T-helper 9 cell (primary cell): ENCODE measurements at regions not wholly inside any gene's neighbourhood (a gene's known extent, or its start where the extent isn't known, plus 50 kb on each side); places are given as distances from the start of the nearest gene placed in this dataset.

ENCODE experiments used
- DNase-seq: peaks from one replicate; pipeline ENCODE4 v3.0.0-alpha.2; 2020

DNA sequence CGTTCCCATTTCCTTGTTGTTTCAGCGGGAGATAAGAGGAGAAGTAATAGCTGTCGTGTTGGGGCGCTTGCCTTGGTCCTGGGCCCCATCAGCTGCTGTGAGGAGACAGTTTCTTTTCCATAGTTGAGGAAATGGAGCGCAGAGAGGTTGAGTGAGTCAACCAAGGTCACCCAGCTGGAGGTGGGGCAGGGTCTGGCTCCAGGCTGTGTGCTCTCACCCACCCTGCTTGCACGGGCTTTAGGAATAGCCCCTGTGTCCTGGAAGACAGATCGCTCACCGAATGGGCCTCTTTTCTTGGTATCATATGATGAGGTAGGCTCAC is 165.7 kb upstream of the RTL1 start:
- no peak for DNase-seq

DNA sequence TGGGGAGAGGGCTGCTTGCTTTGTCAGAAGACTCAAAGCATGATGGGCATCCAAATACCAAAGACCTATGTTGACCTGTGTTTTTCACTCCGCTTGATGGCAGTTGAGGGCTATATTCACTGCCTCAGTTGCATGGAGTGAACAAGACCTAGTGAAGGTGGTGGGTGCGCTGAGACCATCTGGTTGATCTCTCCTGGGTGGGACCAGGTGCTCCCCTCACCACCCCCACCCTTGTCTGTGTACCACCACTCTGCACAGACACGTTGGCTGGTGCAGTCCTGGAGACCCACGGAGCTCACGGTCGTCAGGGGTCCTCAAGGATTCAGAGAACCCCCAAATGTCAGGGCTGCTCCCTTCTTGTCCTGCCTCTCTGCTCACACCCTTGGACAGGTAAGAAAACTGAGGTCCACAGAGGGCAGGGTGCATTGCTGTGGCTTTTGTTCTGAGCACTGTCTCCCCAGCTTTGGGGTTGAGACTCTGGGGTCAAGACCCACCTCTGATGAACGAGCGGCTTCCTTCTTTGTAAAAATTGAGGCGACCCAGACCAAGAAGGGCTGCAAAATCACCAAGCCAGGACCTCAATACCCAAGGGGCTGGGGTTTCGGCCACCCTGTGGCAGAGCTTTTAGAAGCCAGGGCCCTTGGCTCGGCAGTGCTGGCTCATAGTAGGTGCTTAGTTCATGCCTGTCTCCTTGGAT is 166.3 kb upstream of the RTL1 start:
- no peak for DNase-seq

DNA sequence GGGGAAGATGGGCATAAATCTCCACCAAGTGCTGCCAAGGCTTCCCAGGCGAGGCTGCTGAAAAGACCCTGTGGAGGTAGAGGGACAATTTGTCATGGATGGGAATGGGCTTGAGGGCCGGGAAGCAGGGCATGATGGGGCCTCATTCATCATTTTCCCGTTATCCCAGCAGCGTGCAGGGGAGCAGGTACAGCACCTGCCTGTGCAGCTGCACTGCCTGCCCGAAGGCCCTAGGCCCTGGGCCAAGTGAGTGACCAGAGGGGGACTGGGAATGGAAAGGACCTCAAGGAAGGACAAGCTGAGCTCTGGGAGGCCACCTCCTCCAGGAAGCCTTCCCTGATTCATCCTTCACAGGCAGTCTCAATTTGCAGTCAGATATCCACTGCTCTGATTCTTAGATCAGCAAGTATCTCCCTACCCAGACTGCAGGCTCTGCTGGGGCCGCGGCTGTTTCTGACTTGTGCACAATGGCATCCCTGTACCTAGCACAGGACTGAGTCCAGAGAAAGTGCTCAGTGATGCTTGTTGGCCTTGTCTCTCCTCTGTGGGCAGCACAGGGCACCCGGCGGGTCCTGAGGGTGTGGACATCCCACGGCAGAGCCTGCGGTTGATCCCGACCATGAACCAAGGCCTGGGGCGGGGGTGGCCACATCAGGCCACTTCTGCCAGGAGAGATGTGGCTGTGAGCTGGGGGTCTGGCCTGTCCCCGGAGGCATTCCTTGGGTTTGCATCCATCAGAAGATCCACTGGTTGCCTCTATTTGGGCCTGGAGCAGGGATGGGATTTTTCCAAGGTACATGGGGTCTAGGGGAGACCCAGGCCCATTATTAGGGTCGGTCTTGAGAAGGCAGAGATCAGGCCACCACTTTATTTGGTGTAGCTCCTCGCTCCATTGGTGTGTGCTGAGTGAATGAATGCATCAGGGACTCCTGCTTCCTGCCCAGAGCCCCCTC is 167.3 kb upstream of the RTL1 start:
- DNase-seq, result no peak

DNA sequence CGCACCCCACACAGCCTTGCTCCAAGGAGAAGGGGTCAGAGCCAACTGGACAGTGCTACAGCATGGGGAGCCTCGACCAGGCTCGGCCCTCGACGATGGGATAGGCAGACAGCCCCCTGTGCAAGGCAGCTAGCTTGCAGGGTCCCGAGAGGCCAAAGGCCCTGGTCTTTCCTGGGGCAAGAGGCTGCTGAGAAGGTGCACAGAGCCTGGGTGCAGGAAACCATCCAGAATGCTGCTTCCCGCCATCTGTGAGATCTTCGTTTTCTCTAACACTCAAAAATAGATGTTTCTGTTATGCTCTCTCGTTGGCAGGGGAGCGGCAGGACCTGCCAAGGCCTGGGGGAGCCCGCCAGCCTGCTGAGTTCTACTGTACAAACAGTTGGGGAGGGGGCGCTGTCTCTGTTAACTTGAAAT is 168.0 kb upstream of the RTL1 start:
- DNase-seq, result no peak

DNA sequence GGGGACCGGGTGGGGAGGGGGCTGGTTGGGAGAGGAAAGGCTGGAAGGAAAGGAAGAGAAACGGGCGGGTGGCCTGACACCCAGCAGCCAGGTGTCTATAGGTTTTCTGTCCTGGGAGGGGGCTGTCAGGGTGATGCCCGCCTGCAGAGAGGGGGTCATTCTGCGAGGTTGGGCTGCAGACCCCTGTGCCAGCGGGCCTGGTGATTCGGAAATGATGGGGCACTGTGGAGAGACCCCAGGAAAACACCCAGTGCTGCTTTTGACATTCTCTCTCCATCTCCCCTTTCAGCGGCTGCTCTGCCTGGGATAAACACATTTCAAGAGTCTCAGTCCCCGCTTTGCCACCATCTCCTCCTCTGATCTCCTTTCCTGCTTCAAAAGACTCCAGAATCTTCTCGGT is 168.5 kb upstream of the RTL1 start:
- no peak for DNase-seq

DNA sequence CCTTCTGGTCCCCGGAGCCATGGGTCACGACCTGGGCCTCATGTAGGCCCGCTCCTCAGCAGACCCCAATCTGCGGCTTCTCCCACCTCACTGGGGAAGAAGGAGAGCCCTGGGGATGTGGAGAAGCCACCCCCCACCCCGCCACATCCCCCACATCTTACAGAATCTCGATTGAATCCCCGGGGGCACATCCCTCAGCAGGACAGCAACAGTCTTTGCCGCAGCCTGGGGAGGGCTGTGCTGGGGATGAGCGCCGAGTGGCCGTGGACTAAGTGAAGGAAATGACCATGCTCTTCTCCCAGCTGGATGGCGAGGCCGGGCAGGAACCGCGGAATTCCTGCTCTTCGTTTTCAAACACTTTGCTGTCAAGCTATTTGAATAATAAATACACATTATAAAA is 169.0 kb upstream of the RTL1 start:
- DNase-seq, result no peak

DNA sequence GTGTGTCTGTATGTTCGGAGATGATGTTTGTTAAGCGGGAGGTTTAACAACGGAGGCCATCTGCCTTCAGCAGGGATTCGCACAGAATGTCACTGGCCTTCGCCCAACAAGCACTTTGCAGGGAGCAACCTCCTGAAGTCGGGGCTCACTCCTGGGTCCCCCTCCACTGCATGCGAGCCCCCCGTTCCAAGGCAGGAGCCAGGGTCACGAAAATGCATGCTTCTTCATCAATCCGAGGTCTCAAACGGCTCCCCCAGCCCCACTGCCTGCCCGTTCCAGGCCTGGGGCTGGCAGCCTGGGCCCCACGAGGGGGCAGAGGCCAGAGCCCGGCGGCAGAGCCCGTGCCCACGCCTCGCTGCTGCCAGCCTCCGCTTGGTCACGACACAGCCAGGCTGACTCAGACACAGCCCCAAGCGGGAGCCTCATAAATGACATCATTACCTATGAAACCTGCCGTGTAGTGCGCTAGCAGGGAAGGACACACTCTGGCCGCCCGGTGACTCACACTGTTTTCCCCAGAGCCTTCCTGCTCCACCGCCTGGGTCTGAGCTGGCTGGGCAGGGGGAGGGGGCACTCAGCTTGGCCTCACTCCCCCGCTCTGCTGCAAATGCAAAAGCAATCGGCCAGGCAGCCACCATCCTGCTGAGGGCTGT is 169.5 kb upstream of the RTL1 start:
- no peak for DNase-seq

DNA sequence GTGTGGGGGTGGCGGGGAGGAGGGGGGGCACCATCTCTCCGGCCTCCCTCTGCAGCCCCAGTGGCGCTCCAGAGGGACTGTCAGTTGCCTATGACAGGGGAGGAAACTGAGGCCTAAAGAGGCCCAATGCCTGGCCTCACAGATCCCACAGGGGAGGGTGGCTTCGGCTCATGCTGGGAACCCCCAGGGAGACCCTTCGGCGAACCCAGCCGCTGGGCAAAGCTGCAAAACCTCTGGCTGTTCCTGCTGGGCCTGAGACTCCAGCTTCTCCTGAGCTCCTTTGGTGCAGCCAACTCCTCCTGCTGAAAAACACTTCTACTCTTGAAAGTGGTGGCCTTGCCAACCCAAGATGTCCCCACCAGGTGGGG is 170.1 kb upstream of the RTL1 start:
- no peak for DNase-seq

DNA sequence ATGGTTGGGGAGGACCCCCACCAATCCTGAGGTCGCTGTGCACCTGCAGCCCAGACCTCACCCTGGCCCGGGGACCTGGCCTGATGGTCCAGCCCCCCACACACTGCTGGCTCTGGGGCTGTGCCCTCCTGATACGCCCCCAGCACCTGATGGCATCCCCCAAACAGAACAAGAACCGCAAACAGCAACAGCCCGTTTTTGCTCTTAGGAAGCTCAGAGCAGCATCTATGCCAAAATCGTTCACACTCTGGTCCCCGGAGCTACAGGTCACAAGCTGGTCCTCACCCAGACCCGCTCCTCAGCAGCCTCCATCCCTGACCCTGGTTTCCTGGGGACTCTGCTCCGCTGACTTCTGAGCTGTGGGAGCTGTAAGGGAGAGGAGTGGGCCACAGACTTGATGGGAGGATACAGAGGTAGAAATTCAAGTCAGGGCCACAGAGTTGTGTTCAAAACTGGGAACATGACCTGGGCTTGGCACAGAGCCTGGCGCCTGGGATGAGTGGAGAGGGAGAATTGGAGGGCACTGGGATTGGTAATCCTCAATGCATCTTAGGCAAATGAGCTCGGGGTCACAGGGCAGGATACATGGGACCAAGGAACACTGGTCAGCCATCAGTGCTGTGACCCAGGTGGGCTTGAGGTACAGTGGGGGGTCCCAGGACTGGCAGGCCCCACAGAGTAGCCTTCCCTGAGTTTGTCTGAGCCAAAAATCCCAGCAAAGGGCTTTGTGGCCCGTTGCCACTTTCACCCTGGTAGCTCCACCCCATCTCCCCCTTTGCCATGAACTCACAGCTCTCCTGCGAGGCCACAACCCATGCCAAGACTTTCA is 170.9 kb upstream of the RTL1 start:
- DNase-seq, result no peak

DNA sequence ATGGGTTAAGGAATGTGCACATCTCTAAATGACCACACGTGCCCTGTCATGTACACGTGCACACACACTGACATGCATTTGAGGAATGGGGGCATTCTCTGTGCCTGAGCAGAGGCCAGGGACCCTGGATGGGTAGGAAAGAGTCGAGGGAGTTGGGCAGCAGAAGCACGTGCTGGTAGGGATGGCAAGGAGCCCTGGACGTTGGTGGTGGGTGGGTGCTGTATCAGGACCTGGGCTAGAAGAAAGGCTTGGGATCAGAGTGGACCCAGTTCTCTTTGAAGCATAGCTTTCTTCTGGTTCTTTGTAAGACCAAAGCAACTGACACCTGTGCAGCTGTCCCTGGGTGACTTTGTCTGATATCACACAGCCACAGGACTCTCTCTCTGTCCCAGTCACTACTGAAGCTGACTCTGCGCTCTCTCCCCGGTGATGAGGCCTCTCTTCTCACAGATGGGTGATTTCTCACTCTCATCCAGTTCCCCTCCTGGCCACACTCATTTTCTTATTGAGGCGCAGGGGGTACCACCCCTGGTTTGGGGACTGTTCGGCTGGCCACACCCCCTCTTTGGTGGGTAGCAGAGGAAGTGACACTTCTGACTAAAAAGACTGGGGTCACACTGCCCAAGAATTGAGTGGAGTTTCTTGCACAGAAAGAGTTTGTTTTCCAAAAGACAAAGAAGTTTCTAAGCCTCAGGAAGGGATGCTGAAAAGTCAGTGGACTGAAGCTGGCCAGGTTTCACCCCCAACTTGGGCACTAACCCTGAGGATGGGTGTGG is 171.7 kb upstream of the RTL1 start:
- no peak for DNase-seq

DNA sequence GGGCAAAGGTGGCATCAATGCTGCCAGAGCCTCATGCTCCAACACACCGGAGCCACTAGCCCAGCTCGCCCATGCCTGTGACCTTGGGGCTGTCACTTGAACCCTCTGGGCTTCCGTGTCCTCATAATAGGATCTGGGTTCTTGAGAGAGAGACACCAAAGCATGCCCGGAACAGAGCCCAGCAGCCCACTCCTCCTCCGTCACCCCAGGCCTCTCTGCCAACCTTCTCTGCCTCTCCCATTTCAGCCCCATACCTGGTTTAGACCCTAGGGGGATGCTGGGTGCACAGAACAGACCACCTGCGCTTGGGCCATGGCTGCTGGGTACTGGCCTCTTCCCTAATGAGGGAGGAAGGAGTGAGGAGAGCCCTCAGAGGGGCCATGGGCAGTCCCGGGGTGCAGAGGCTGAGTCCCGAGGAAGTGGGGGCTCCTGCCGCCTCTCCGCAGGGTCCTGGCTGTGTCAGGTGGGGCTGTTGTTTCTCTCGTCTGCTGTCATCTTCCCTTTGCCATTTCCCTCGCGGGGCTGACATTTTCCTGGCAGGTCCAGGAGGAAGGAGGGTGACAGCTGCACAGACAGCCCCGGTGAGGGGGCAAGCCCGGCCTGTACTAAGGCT is 172.4 kb upstream of the RTL1 start:
- DNase-seq, result no peak

DNA sequence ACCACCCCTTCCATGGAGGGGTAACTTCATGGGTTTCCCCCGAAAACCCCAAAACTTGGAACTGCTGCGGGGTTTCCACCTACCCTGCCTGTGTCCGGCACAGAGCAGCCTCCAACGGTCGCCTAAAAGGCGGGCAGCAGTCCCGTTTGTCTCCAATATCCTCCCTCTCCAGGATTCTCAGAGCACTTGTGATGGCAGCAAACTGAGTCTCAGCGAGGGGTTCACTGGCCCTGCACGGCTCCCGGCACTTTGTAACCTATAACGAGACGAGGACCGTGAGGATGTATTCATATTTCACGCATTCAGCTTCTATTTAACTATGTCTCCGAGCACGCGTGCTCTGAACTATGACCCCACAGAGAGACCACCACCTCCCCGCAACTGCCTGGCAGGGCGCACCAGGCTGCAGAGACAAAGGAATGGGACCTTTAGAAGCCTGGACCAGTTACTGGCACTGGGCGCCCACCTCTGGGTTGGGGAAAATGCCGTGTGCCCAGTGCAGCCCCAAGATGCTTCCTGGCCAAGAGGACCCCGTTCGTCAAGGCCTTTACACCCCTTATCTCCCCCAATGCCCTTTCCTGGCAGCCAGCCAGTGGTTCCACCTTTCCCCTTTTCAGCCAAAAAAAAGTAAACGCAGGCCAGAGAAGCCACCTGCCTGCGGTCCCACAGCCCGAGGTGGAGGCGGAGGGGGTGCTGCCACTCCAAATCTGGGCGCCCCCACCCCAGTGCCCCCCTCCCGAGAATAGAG is 173.1 kb upstream of the RTL1 start:
- no peak for DNase-seq

DNA sequence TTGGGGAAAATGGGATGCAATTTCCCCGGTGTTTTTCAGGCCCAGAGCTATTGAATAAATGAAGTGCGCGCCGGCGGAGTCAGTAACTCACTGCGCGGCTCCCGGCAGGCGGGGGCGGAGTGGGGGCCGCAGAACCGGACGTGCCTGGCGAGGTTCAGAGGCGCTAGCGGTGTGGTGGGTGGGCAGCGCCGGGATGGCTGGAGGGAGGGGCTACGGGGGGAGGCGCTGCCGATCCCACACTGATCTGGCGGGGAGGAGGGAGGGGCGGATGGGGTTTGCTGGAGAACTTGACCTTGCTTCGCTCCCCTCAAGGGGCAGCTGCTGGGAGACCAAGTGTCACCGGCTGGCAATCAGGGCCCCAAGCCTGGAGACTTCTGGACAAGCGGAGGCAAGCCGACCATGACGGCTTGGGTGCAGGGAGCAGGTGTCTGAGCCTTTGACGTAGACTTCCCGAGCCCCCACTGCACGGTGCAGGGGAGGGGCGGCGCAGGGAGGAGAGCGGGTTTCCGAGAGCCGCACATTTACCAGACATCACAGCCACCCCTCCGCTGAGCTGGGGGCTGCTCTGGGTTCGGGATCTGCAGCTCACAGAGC is 174.1 kb upstream of the RTL1 start:
- DNase-seq, result no peak

DNA sequence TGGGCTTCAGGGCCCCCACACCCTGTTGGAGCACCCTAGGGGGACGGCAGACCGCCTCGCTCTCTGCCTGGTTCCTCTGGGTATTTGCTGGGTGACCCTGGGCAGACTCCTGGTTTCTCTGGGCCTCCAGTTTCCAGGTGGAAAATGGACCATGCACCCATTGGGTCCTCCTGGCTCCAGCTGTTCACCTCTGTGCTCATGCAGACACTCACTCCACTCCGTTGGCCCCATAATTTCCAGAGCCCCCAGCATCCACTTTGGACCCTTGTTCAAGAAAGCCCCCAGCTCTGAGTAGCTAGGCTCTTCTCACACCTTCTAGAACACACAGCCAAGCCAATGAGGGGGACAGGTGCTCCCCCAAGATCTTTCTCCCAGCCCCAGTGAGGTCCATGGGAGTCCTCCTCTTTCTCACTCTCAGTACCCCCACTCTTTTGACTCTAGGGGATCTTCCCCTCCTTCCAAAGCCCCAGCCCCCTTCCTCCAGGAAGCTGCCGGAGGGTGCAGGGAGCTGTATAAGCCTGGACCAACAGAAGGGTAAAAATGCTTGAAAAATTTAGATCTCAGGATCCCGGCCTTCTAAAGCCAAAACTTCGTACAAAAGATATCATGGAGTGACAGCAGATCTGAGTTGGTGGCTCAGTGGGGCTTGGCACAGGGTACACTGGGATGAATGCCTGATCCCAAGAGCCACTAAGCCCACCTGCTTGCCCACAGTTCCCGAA is 174.8 kb upstream of the RTL1 start:
- no peak for DNase-seq

DNA sequence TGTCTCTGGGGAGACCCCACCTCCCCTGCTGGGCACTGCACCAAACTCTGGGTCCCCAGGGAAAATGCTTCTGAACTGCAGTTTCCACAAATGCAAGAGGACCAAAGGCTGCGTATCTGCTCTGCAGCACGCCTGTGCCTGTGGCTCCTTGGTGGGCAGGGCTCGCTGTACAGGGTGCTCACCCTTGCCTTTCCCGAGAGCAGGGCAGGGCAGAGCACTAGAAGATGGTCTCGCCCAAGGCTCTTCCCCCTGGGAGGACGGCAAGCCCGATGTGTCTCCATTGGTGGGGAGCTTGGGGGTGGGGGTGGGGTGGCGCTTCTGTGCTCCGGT is 175.3 kb upstream of the RTL1 start:
- no peak for DNase-seq

DNA sequence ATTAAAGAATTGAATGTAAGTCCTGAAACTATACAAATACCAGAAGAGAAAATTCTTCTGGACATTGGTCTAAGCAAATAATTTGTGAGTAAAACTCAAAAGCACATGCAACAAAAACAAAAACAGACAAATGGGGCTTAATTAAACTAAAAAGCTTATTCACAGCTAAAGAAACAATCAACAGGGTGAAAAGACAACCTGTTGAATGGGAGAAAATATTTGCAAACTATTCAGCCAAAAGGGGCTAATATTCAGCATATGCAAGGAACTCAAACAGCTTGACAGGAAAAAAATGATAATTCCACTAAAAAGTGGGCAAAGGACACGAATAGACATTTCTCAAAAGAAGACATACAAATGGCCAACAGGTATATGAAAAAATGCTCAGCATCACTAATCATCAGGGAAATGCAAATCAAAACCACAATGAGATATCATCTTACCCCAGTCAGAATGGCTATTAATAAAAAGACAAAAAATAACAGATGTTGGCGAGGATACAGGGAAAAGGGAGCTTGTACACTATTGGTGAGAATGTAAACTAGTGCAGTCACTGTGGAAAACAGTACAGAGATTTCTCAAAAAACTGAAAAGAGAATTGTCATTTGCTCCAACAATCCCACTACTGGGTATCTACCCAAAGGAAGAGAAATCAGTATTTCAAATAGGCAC is 177.5 kb upstream of the RTL1 start:
- no peak for DNase-seq

DNA sequence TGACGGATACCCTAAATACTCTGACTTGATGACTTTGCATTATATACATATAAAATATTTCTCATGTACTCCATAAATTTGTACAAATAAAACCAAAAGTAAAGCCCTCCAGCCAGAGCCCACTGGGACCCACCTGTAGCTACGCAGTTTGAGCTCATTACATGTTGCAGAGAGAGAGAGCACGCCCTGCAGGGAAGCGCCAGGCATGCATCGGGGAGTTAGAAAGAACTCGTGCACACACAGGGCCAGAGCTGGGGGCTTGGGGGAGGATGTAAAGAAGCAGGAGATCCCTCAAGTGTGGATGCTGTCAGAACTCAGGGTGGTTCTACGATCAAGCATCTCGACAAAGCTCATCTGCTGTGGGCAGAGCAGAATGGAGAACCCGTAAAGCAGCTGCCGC is 178.5 kb upstream of the RTL1 start:
- no peak for DNase-seq

DNA sequence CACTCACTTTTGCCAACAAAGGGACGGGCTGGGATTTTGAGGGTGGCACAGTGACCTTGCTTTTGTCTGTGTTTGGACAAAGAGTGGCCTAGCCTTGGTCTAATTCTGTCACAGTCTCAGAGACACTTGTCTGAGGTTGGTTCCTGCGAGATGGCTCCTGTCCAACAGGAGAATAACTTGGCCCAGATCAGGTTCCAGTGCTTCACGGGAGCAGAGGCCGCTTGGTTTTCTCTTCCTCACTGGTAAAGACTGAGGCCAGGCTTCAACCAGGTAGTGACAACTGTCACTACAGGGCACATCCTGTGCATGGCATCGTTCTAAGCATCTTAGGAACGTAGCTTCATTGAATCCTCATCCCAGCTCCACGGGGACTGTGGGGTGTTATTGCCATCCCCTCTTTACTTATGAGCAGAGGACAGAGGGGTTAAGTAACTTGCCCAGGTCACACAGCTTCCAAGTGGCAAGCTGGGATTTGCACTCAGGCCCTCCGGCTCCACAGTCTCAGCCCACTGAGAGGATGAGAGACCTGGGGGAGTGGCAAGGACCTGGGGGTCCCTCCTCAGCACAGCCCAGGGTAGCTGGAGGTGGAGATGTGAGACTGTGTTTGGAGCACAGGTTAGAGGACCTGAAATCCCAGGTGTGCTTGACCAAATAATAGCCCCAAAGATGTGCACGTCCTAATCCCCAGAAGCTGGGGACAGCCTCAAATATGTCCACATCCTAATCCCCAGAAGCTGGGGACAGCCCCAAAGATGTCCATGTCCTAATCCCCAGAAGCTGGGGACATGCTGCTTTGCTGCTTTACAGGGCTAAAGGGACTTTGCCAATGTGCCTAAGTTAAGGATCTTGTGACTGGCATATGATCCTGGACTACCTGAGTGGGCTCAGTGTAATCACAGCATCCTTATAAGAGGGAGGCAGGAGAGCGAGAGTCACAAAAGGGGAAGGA is 179.2 kb upstream of the RTL1 start:
- no peak for DNase-seq
